Transverse colon (tissue), 4 donors: ENCODE measurements at regions not wholly inside any gene's neighbourhood (a gene's known extent, or its start where the extent isn't known, plus 50 kb on each side); places are given as distances from the start of the nearest gene placed in this dataset.

Source experiments
- DNase-seq: peaks from one replicate; pipeline ENCODE4 v3.0.0-alpha.2; 2019
- H3K27ac ChIP-seq, 4 donors: fragments of 200-600 bp; sonication (generic); 2 replicates each; pipeline ENCODE4 v1.5.1; 2016 to 2018; ENCODE audit warnings: inconsistent platforms in 4 of 4
- H3K27me3 ChIP-seq: fragments of 200-600 bp; sonication (generic); 2 replicates; pipeline ENCODE4 v1.5.1; 2017; ENCODE audit warnings: inconsistent platforms
- H3K36me3 ChIP-seq, 4 donors: fragments of 200-600 bp; sonication (generic); 2 replicates each; pipeline ENCODE4 v1.5.1; 2017 to 2019; ENCODE audit warnings: inconsistent platforms in 4 of 4
- H3K4me1 ChIP-seq, 4 donors: fragments of 200-600 bp; sonication (generic); 2 replicates each; pipeline ENCODE4 v1.5.1; 2017 to 2020; ENCODE audit warnings: inconsistent platforms in 4 of 4
- H3K4me3 ChIP-seq, 4 donors: fragments of 200-600 bp; sonication (generic); 1 replicate in 1 of 4; 2 replicates in 3 of 4; pipeline versions ENCODE4 v1.5.1 to v1.6.1; 2017 to 2019; ENCODE audit warnings: inconsistent platforms in 4 of 4
- H3K9me3 ChIP-seq, 2 donors: fragments of 200-600 bp; sonication (generic); 2 replicates each; pipeline ENCODE4 v1.5.1; 2017 to 2019; ENCODE audit warnings: inconsistent platforms in 2 of 2
- CTCF ChIP-seq, 5 experiments: fragments of 200-600 bp in 3 of 5; fragments of 450-650 bp in 2 of 5; sonication (generic) in 3 of 5; IDR thresholded peaks; 1 replicate in 2 of 5; 2 replicates in 3 of 5; pipeline ENCODE4 v1.5.1; 2016 to 2017; ENCODE audit warnings: antibody characterized with exemption in 5 of 5, inconsistent platforms in 3 of 5, mild to moderate bottlenecking in 2 of 5, moderate library complexity in 1 of 5
- EP300 ChIP-seq: sonication (generic); formaldehyde crosslinking; IDR thresholded peaks from one replicate; pipeline ENCODE4 v1.6.1; 2017; ENCODE audit warnings: antibody characterized with exemption, low read depth
- POLR2A ChIP-seq: fragments of 450-650 bp; IDR thresholded peaks from one replicate; pipeline ENCODE4 v1.6.1; 2016; ENCODE audit warnings: antibody characterized with exemption, mild to moderate bottlenecking, moderate library complexity
- POLR2AphosphoS5 ChIP-seq, 3 donors: sonication (generic); formaldehyde crosslinking; IDR thresholded peaks; one replicate each; pipeline ENCODE4 v1.6.1; 2016; ENCODE audit warnings: antibody characterized with exemption in 3 of 3
- WGBS, 2 donors: methylation state at CpG; one replicate each; pipeline ENCODE4 v1.1.5; 2018; ENCODE audit warnings: low coverage in 1 of 2; 5-methylcytosine and 5-hydroxymethylcytosine counted together
- in situ Hi-C, 4 donors: fragments of 200-750 bp; cut with MboI; loops; one replicate each; pipeline versions ENCODE4 v1.15.0 to v1.15.1; 2017; ENCODE audit warnings: low sequenced_read_pairs in 3 of 4, low pct_ligation_motif_present in 1 of 4, low pct_unique_long_range_greater_than_20kb in 1 of 4
- intact Hi-C: fragments of 100-400 bp; cut with DNase I; formaldehyde crosslinking; loops from one replicate; pipeline ENCODE4 v1.15.1; 2023; ENCODE audit warnings: low total_unique reads

DNA sequence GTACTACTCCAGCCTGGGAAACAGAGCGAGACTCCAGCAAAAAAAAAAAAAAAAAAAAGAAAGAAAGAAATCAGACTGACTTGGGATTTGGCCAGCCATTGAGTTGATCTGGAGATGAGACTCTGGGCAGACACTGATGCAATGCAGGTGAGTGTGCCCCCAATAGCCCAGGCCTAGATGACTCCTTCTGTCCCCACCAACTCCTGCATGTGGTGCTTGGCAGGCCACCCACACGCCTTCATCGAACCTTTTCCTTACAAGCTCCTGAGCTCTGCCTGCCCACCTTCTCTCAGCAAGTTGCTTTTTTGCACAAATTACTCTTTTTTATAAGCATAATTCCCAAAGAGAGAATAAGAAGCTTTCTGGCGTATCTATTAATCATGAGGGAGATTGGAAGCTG lies 97.9 kb upstream of the MBNL2 start:
- intact Hi-C loops (no loop called here), in situ Hi-C loops (loop anchor here in 3 of 4 donors (5.0 to 25.0 kb wide), 4 partner anchors 88 to 221 kb away; partner anchors contain the start of gene MBNL2 (in 1 of the 3))
- DNase-seq = no peak
- H3K4me3 ChIP-seq = no peak overlapping the region
- no peaks in the 10 kb centered on the region for H3K9me3 ChIP-seq
- H3K27ac ChIP-seq = peak overlapping the region in 2 of 4 donors; percentile 33 to 63
- TF ChIP-seq POLR2AphosphoS5 (IDR thresholded peaks at IDR 0.05) (no peak), EP300 (no peak), CTCF (IDR thresholded peaks at IDR 0.05) (no peak), POLR2A (no peak)
- 88 to 95% methylated on average over 4 of the region's 4 CpGs for WGBS, 2 donors
- H3K36me3 ChIP-seq = no peaks in the 10 kb centered on the region
- peaks cover 0 to 28% (median 11%) of the 10 kb centered on the region in 4 donors for H3K4me1 ChIP-seq
- H3K27me3 ChIP-seq = no peaks in the 10 kb centered on the region

DNA sequence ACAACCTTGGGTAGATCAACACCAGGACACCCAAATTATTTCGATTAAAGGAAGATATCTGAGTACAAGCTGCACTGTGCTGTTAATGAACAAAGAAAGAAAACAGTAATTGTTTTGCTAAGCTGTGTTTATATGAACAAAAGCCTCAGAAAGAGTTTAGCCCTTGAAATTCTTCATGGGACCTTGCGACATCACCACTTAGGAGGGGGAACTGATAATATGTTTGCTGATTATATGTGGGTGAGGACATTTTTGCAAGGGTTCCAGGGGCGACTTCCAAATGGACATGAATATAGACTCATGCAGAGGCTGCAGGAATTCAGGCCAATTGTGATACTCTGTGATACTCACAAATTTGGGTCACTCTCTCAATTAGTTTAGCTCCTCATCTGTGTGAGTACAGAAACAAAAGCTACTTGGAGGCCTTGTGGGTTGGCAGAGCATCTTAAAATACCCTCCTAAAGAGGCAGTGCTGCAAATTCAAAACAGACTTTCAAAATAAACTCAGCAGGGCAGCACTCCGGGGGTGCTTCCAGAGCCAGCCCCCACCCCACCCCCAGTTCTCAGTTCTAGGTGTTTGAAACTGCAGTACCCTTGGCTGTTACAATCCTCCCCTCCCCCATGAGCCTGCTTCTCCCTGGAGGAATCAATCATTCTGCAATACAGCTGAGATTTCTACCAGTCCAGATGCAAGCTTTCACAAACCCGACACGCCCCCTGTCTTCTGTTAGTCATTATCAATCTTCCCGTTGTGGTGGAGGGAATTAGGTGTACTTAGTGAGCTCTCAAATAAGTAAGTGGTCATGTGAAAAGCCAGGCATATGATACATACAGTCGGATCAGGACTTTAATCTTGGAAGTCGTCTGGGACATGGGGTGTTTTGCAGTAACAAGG lies 97.0 kb upstream of the MBNL2 start:
- Histone ChIP-seq H3K4me1 (peaks cover 0 to 28% (median 11%) of the 10 kb centered on the region in 4 donors), H3K9me3 (no peaks in the 10 kb centered on the region), H3K4me3 (no peak overlapping the region), H3K36me3 (no peaks in the 10 kb centered on the region), H3K27me3 (no peaks in the 10 kb centered on the region), H3K27ac (peak overlapping the region; percentile 32 to 63 (median 38))
- intact Hi-C loops (no loop called here), in situ Hi-C loops (loop anchor here in 3 of 4 donors (5.0 to 25.0 kb wide), 4 partner anchors 87 to 220 kb away; partner anchors contain the start of gene MBNL2 (in 1 of the 3))
- TF ChIP-seq POLR2AphosphoS5 (IDR thresholded peaks at IDR 0.05) (peak in 1 of 3 donors; percentile 34), POLR2A (no peak)
- no peak for DNase-seq
- WGBS, 2 donors = 35 to 46% methylated on average over 7 to 9 of the region's 9 CpGs

GRCh38 chr13:97125810-97126738 lies 96.1 kb upstream of the MBNL2 start:
- H3K27me3 ChIP-seq = no peaks in the 10 kb centered on the region
- no peaks in the 10 kb centered on the region for H3K9me3 ChIP-seq
- intact Hi-C loops = no loop called here
- H3K4me1 ChIP-seq = peaks cover 0 to 28% (median 11%) of the 10 kb centered on the region in 4 donors
- in situ Hi-C loops = loop anchor here in 2 of 4 donors (10.0 kb wide), 2 partner anchors 89 to 219 kb away; no protein-coding TSS in a partner anchor
- H3K27ac ChIP-seq = peak overlapping the region; percentile 32 to 63 (median 38)
- DNase-seq = no peak
- no peak overlapping the region for H3K4me3 ChIP-seq
- TF ChIP-seq CTCF (IDR thresholded peaks at IDR 0.05) (no peak), POLR2A (no peak), EP300 (no peak)
- no peaks in the 10 kb centered on the region for H3K36me3 ChIP-seq
- WGBS, 2 donors = 43 to 55% methylated on average over 3 to 13 of the region's 13 CpGs

DNA sequence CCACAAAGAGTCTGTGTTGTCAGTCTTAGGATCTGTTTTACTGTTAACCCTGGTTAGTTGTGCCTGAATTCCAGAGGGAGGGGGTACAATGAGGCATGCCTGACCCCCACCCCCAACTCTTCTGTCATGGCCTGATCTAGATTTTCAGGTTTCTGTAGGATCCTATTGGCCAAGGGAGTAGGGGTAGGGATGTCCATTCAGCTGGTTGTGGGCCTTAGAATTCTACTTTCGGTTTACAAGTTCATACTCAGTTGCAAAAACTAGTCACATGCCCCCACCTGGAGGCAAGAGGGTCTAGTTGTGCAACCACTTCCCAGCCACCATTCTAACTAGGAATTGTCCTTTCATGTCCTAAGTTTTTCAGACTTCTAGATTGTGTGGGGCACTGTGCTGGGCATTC lies 94.3 kb upstream of the MBNL2 start:
- no peaks in the 10 kb centered on the region for H3K27me3 ChIP-seq
- DNase-seq = no peak
- in situ Hi-C loops = loop anchor here in 2 of 4 donors (10.0 kb wide), 2 partner anchors 87 to 217 kb away; no protein-coding TSS in a partner anchor
- H3K4me1 ChIP-seq = peaks cover 0 to 23% (median 6%) of the 10 kb centered on the region in 4 donors
- H3K27ac ChIP-seq = no peak overlapping the region
- intact Hi-C loops = no loop called here
- no peak for TF ChIP-seq CTCF (IDR thresholded peaks at IDR 0.05)
- TF ChIP-seq POLR2AphosphoS5 (IDR thresholded peaks at IDR 0.05) = no peak
- no peak for TF ChIP-seq EP300
- TF ChIP-seq POLR2A = no peak
- 100% methylated on average over 1 of the region's 1 CpG; no CpG with 5 or more reads in 1 of the 2 donors for WGBS, 2 donors
- no peaks in the 10 kb centered on the region for H3K9me3 ChIP-seq
- H3K36me3 ChIP-seq = no peaks in the 10 kb centered on the region
- no peak overlapping the region for H3K4me3 ChIP-seq
